Stimulated activated CD4-positive, alpha-beta T cell treated with anti-CD3 and anti-CD28 coated beads, Interleukin-4, amount 100 ng/mL, for 48 hours (primary cell): ENCODE measurements at regions not wholly inside any gene's neighbourhood (a gene's known extent, or its start where the extent isn't known, plus 50 kb on each side); places are given as distances from the start of the nearest gene placed in this dataset.

Experiments used
- DNase-seq, 2 donors: peaks; one replicate each; pipeline ENCODE4 v3.0.0-alpha.2; 2020; ENCODE audit warnings: low read depth in 2 of 2

DNA sequence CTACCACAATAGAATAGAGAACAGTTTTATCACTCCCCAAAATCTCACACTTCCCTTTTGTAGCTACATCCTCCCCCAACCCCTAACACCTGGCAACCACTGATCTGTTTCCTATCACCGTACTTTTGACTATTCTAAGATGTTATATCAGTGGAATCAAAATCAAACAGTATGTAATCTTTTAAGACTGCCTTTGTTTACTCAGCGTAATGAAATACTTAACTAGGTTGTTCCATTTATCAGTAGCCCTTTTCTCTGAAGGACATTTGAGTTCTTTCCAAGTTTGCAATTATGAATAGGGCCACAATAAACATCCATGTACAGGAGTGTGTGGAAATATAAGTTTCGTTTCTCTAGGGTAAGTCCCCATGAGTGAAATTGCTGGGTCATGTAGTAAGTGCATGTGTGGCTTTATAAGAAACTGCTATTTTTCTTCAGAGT, 372.3 kb downstream of the SV2B start:
- no peak for DNase-seq

DNA sequence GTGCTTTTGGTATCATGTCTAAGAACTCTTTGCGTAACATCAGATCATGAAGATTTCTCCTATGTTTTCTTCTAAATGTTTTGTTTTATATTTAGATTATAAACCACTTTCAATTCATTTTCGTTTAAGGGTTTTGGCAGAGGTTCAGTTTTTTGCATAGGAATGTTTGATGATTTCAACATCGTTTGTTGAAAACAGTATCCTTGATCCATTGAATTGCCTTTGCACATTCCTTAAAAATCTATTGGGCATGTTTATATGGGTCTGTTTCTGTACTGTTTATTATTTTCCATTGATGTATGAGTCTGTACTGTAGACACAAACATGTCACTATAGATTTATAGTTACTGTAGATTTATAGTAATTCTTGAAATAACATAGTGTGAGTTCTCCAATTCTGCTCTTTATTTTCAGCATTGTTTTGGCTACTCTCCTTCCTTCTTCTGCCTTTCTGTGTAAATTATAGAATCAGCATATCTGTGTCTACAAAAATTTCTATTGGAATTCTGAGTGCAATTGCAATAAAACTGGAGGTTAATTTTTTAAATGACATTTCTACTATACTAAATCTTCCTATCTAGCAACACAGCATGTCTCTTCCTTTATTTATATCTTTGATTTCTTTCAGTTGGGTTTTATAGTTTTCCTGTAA, 374.0 kb downstream of the SV2B start:
- DNase-seq: no peak

DNA sequence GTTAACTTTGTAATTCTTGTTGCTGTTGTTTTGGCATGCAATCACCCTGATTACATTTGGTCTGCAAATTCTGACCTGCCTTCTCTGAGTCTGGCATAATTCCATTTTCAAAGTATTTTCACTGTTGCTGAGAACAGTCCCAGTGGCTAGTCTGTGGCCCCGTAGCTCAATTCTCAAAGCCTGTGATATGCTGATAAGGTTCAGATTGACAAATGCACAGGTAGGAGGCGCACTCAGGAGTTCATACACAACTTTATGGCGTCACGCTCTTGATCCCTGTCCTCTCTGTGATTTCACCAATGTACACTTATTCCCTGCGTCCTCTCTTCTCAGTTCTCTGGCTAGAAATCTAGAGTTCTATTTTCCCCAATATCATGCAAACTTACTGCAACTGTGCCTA, 376.6 kb upstream of the SLCO3A1 start:
- DNase-seq: no peak

DNA sequence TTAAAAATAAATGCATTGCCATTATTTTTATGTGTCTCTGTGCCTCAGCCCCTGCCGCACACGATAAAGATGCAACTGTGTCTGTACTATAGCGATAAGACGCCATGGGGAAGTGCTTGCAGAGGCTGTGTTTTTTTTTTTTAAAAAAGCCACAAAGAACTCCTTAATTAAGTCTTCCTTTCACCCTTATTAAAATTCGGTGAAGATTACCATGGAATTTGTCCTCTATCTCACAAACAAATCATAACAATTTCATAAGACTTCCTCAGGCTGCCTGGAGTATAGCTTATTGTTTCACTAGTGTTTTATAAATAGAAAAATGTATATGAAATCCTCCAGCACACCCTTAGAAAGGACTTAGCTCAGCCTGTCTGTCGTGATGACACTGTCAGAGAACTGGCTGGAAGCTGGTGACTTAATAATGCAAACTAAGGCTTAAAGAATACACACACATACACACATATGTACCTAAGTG, 374.8 kb upstream of the SLCO3A1 start:
- no peak for DNase-seq

DNA sequence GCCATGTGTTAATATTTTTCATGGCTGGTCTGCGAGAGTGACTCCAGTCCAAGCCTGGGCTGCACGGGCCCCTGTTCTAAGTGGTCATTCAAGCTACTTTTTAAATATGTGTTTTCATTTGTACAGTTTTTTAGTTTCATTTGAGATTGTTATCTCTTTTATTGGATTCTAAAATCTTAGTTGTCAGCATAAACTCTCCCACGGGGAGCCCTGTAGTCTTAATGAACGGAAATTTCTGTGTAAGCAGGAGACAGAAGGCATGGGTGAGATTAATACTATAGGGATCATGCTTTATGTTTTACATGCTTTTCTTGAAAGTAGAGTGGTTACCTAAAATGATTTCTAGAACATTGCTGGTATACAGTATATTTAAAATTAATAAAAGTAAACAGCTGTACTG, 373.1 kb upstream of the SLCO3A1 start:
- no peak for DNase-seq

DNA sequence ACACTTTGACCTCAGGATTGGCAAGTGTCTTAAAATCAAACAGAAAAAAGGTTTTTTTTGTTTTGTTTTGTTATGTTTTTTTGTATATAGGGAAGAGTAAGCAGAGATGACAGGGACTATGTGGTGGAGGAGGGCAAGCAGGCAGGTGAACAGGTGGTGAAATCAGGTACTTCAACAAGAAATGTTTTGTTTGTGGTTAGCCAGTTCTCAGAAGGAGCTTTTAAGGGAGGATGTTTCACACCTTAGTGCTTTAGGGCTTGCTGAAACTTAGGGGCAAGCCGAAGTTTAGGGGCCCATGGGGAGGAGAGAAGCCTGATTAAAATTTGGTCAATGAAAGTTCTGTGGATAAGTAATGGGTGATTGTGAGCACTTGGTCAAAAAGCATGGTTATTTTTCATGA, 370.7 kb upstream of the SLCO3A1 start:
- no peak for DNase-seq

DNA sequence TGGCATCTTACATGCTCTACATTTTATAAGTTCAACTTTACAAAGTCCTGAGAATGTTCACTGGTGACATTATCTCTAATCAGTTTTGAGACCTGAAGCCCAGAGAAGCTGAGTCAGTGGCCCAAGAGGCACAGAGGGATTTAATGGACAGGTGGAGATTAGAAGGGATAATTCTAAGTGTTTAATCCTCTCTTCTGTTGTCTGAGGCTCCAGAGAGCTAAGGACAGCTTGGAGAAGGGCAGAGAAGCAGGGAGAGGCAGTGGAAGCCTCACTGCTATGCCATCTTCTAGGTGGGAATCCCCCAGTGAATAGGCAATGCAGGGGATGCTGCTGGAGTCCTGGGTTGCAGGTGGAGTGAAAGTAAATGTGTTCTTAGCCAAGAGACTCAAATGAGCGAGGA, 369.4 kb upstream of the SLCO3A1 start:
- DNase-seq: no peak

DNA sequence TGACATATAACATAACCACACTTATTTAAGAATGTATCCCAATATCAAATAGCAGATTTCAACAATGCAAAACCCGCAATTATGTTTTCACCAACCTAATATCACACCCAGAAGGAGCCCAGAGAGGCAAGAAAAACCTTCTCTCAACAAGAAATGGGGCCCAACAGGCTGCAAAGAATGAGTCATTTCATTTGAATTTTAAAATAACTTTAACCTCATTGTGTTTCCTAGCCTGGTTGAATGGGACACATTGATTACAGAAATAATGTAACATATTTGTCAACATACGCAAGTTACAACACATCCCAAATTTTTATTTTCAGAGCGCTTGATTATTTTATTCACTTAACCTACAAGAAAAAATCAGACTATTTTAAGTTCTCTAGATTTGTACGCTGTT, 365.1 kb upstream of the SLCO3A1 start:
- no peak for DNase-seq

DNA sequence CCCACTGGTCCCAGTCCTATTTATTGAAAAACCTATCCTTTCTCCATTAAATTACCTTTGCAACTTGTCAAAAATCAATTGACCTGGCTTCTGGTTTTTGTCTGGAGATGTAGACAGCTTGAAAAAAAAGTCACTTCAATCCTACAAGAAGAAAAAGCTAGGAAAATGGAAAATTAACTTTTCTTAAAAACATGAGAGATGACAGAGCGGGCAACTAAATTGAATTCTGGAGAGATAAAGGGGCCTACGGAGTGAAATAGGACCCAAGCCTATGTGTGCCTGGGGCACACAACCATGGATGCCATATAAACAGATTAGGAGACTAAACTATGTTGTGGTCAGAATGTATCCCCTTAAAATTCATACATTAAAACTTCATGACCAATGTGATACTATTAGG, 363.3 kb upstream of the SLCO3A1 start:
- no peak for DNase-seq

DNA sequence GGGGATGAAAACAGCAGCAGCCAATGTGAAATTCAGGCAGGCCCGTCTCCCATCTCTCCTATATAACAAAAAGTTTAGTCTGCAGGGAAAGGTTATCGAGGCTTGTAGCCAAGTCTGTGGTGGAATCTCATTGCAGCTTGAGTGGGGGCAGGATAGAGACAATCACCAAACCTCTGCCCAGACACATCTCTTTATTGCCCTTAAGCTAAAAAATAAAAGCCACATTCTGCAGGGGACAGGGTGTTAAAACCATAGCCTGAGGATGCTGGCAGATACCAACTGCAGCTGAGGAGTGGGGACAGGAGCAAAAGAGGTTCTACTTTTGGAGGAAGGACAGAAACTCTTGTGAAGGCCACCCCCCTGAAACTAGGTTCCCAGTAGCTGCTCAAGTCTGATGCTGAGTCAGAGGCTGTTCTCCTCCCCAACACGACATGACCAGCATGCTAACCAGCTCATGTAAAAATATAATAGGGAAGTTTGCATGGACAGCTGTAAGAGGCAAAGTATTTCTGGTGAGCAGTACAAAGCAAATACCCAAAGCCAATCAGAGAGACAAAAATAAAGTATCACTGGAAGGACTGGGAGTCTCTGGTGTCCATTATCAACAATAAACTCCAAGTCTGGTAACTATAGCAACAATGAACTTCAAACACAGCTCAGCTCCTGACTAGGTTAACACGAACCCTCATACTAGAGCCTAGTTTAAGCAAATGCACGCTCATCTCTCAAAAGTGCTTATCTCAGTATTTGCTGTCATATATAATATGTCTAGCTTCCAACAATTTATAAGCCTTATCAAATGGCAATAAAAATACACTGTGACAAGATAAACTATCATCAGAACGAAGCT, 362.2 kb upstream of the SLCO3A1 start:
- no peak for DNase-seq

DNA sequence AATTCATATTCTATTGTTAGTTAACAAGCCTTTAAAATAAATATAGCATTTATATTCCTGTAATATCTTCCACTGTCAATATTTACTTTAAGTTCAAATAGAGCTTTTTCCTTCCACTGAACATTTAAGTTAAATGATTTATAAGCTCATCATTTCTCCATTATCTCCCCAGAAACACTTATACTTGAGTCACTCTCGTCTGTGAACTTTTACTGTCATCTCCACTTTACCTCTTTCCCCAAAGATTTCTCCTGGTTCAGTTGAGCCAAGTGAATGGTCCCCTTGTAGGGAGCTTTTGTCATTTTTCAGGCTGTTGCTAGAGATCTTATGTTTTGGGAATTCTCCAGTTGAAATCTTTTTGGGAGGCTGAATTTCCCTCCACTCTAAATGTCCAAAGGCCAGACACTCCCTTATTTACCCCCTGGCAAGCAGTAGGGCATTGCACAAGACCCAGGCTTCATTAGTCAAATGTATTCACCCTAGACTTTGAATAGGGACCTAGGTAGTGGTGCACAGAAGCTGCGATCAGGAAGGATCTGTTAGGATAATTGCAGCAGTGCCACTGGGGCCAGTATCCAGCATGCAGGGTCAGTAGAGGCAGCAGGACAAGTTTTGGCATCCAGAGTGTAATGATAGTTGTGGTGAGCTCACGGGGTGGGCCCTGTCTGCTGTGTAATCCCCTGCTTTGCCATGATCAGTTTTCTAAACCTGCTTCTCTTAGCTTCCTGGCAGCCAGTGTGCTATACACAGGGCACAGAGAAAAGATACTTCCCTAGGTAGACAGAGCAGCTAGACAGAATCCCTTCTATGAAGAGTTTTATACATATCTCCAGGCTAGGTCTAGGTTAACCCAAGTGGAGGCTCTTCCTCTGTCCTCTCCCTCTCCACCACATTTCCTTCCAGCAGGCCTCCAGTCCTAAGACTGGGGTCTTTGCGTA, 356.5 kb upstream of the SLCO3A1 start:
- no peak for DNase-seq

DNA sequence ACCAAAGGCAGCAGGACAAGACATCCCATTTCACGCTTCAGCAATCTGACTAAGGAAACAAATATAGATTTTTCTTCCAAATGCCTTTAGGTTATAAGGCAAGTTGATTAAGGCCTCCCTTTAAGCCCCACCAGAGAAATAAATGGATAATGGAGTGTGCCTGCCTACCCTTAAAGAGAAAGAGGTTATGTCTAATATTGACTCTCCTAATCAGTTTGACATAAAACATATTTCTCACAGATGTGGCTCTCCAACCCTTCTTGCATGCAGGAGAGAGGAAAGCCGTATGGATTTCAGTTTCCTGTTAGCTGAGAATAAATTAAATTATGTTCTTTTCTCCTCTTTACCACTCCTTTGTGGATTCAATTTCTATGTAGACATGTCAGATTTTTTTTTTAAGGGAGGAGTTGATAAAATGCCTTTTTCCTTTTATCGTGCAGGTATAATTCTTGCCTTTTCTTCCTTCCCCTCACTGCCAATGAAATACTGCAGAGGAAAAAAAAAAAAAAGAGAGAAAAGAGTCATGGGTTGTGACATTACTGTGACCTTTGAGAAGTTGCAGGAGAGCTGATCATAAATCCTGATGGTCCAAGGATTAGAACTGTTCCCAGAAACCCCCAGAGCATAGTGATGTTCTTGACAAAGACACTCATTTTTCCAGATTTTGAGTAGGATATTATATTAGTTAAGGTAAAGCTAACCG, 355.3 kb upstream of the SLCO3A1 start:
- no peak for DNase-seq

DNA sequence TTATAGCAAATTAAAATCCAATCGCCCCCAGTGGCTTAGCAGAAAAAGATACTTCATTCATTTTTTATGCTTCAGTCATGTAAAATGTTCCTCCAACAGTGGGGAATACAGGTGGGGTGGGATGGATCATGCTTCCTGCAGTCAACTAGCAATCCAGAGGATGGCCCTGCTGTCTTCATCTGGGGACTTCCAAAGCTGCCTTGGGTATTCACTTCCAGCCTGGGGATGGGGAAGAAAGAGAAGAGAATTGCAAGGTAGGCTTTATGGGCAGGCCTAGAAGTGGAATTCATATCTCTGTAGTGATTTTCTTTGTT, 354.8 kb upstream of the SLCO3A1 start:
- no peak for DNase-seq

DNA sequence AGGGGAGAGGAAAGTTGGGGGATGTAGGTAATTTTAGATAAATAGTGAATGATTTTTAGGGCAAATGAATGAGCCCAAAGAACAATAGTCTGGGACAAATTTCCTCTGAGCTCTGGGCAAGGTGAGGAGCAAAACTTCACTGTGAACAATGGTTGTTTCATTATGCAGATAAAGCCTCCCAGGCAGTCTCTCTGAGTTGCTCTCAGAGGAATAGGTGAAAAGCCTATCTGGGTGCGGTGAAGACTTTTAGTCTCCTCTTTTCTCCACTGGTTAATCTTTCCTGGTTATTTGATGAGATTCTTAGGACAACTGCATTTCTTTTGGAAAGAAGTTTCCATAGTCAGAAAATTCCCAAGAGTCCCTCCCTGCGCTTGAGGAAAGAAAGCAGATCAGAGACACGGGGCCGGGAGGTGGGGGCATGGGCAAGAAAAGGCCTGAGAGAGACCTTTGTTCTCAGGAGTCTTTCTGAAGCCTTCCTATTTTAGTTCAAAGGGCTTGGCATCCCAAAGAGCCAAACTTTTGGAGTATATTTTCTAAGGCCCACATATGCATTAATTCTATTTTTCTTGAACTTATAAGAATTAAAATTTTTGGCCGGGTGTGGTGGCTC, 353.6 kb upstream of the SLCO3A1 start:
- DNase-seq: no peak

DNA sequence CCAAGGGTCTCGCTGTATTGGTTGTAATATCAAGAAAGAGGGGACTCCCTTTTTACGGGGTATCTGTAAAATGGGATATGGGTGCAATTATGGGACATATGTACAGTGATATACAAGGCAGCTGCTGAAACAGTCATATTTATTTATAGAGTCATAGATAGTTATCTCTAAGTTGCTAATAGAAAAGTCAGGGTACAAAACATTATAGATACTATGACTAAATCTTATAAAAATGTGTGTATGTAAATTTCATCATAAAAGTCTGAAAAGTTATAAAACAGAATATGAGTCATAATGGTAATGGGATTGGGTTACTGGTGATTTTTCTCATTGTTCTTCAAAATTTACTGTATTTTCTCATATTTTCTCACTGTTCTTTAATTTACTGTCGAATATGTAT, 344.9 kb upstream of the SLCO3A1 start:
- DNase-seq: no peak

DNA sequence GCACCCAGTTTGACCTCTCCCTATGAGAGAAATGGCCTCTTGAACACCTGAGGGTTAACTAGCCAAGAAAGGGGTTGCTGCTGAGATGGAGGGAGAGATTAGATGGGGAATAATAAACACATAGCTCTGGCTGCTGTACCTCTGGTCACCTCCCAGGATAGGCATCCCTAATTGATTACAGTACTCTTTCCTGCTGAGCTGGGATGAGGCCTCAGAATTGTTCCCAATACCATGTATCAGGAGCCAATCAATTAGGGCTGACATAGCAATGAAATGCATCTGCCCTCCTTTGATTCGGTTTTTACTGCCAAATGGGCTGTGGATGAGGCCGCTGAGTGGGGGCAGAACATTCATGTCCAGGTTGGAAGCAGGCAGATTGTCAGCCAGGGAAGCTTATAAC, 339.4 kb upstream of the SLCO3A1 start:
- DNase-seq: no peak

DNA sequence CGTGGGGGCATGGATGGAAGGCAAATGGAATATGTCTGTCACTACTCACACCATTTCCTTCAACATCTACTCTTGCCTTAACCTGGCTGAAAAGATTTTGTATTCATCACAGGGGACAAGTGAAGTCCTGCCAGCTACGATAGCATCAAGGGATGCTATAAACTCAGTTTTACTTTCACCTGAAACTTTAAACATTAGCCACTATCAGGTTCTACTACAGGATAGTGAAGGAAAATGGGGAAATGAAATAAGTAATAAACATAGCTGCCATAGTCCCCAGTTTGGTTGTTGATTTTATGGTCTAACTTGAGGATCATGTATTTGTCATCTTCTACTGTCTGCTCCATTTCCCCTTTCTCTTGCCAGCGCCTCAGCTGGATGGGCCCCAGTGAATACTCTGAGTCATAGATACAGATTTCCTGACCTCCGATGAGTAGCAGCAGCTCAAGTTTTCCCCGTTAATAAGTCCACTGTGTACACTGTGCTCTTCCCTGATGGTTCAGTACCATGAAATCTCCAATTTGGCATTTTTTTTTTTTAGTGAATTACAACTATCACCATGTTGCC, 338.2 kb upstream of the SLCO3A1 start:
- DNase-seq: no peak

DNA sequence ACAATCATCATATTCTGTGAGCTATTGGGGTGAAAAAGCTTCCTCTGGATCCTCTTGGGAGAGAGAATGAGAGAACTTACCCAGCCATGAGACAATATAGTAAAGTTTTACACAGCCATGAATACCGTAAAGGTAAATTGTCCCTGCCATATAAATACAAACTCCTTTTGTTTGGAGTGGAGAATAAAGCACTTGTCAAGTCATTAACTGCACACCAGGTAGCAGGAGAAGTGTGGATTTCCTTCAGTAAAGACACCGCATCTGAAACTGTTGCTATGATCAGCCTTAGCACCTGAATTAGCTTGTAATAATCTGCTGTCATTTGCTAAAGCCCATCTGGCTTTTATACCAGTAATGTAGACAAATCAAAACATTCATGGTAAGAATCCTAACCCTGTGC, 336.6 kb upstream of the SLCO3A1 start:
- DNase-seq: no peak

DNA sequence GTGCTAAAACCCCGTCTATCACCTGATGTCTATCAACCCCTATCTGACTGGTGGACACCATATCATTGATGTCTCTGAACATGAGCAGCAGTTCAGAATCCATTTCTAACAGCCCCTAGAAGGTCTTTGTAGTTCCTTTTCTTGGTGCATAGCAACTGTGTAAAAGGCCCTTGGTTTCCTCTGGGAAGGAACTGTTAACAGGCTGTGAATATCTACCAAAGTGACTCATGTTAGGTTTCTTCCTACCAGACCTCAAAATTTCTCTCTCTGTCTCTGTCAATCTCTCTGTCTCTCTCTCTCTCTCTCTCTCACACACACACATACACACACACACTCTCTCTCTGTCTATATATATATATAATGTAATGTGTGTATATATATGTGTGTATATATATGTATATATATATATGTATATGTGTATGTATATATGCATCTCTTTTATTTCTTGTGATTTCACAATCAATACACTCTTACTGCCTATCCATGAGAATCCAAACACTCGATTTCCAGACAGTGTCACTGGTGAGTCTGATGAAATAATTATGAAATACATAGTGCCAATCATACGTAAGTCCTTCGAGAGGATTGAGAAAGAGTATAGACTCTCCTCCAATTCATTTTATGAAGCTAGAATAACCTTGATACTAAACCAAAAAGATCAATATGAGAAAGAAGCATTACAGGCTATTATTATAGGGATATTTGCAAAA, 335.9 kb upstream of the SLCO3A1 start:
- no peak for DNase-seq

DNA sequence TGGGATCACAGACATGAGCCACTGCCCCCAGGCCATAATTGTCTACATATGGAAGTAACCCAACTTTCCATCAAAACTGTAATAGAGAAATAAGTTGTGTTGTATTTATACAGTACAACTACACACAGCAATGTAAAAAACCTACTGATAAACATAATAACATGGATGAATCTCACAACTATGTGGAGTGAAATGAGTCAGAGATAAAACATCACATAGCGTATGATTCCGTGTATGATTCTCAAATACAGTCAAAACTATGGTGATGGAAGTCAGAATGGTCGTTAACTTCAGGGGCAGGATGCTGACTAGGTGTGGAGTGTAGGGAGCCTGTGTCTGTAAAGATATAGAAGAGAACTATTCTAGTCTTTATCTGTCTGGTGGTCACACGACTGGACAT, 332.7 kb upstream of the SLCO3A1 start:
- DNase-seq: no peak
